Esophagus squamous epithelium (tissue), 4 donors: ENCODE measurements at regions not wholly inside any gene's neighbourhood (a gene's known extent, or its start where the extent isn't known, plus 50 kb on each side); places are given as distances from the start of the nearest gene placed in this dataset.

Experiments
- CTCF ChIP-seq, 6 experiments: fragments of 450-650 bp in 4 of 6; fragments of 200-600 bp in 2 of 6; sonication (generic) in 2 of 6; IDR thresholded peaks; one replicate each; pipeline ENCODE4 v1.5.1; 2016 to 2019; ENCODE audit warnings: antibody characterized with exemption in 6 of 6, mild to moderate bottlenecking in 4 of 6, moderate library complexity in 4 of 6
- POLR2A ChIP-seq, 4 donors: fragments of 450-650 bp; IDR thresholded peaks; one replicate each; pipeline ENCODE4 v1.6.1; 2017; ENCODE audit warnings: antibody characterized with exemption in 4 of 4, mild to moderate bottlenecking in 4 of 4, moderate library complexity in 3 of 4

- TF ChIP-seq CTCF (IDR thresholded peaks at IDR 0.05) (no peak), POLR2A (IDR thresholded peaks at IDR 0.05) (no peak)
Measured at GRCh38 chr2:75828826-75829225, 118.1 kb upstream of the GCFC2 start.
